ENCODE measurements at regions not wholly inside any gene's neighbourhood (a gene's known extent, or its start where the extent isn't known, plus 50 kb on each side); places are given as distances from the start of the nearest gene placed in this dataset.

DNA sequence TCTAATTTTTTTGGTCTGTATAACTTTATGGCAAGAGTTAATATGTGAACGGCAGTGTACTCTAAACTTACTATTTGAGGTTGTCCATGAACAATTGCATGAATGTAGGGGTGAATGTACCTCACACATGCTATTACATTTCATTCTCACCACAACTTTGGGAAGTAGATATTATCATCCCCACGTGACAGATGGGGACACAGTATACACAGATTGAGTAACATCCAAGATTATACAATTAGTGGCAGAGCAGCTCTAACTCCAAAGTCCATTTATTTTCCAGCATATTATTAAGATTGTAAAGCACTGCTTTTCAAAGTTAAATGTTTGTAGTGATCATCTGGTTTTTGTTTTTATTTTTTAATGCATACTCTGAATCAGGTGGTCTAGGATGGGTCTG lies 622.1 kb upstream of the ZEB2 start:
- TF ChIP-seq, protein P1, sequence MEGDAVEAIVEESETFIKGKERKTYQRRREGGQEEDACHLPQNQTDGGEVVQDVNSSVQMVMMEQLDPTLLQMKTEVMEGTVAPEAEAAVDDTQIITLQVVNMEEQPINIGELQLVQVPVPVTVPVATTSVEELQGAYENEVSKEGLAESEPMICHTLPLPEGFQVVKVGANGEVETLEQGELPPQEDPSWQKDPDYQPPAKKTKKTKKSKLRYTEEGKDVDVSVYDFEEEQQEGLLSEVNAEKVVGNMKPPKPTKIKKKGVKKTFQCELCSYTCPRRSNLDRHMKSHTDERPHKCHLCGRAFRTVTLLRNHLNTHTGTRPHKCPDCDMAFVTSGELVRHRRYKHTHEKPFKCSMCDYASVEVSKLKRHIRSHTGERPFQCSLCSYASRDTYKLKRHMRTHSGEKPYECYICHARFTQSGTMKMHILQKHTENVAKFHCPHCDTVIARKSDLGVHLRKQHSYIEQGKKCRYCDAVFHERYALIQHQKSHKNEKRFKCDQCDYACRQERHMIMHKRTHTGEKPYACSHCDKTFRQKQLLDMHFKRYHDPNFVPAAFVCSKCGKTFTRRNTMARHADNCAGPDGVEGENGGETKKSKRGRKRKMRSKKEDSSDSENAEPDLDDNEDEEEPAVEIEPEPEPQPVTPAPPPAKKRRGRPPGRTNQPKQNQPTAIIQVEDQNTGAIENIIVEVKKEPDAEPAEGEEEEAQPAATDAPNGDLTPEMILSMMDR (IDR thresholded peaks at IDR 0.05) = no peak
- no peak for TF ChIP-seq EP300 (IDR thresholded peaks at IDR 0.05)
